ENCODE measurements at regions not wholly inside any gene's neighbourhood (a gene's known extent, or its start where the extent isn't known, plus 50 kb on each side); places are given as distances from the start of the nearest gene placed in this dataset.

DNA sequence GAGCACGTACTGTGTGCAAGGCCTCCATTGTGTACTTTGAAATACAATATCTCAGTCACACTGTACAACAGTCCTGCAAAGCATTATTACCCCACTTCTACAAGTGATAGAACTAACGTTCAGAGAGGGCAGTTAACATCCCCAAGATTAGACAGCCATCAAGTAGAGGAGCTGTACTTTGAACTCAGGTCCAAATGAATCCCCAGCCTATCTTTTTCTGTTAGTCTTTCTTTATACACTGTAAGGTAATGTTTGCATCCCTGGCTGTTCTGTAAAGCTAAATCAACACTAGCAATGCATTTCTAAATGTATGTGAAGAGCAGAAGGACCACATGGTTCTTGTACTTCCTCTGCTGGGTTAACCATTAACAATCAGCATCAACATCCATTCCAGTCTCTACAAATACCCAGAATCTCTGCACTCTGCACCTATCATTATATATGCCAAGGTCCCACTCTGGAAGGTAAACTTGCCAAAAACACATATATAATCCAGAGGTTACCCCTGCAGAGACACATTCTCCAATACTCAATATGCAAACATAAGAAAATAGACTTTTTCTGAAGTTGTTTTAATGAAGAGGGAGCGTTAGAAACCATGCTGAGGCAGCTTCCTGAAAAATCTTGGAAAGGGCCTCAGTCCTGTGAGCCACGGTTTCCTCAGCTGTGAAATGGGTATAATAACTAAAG lies 182.3 kb downstream of the MZT1 start:
- no peak overlapping the region for H3K9ac ChIP-seq (ENCODE audit: low read depth, low read length)
- H3K4me3 ChIP-seq (ENCODE audit: low read length), result no peak overlapping the region
- H3K4me1 ChIP-seq (ENCODE audit: insufficient read depth, low read length), result no peaks in the 10 kb centered on the region
- H3K27me3 ChIP-seq (ENCODE audit: insufficient read depth, low read length), result peaks cover 26% of the 10 kb centered on the region; the same call in 1 of the 2 replicates
- no peaks in the 10 kb centered on the region for H3K9me3 ChIP-seq (ENCODE audit: insufficient read depth, low read depth, low read length)
- H3K36me3 ChIP-seq (ENCODE audit: insufficient read depth, low read depth, low read length), result no peaks in the 10 kb centered on the region
- no peak overlapping the region for H3K27ac ChIP-seq (ENCODE audit: low read length)

- no peak overlapping the region for H3K9ac ChIP-seq (ENCODE audit: low read depth, low read length)
- H3K36me3 ChIP-seq (ENCODE audit: insufficient read depth, low read depth, low read length), result no peaks in the 10 kb centered on the region
- peaks cover 34% of the 10 kb centered on the region; the same call in 1 of the 2 replicates for H3K27me3 ChIP-seq (ENCODE audit: insufficient read depth, low read length)
- H3K4me1 ChIP-seq (ENCODE audit: insufficient read depth, low read length), result no peaks in the 10 kb centered on the region
- H3K9me3 ChIP-seq (ENCODE audit: insufficient read depth, low read depth, low read length), result no peaks in the 10 kb centered on the region
- H3K4me3 ChIP-seq (ENCODE audit: low read length), result no peak overlapping the region
- no peak overlapping the region for H3K27ac ChIP-seq (ENCODE audit: low read length)
These were observed 183.4 kb downstream of the MZT1 start for GRCh38 chr13:72544042-72544441.

DNA sequence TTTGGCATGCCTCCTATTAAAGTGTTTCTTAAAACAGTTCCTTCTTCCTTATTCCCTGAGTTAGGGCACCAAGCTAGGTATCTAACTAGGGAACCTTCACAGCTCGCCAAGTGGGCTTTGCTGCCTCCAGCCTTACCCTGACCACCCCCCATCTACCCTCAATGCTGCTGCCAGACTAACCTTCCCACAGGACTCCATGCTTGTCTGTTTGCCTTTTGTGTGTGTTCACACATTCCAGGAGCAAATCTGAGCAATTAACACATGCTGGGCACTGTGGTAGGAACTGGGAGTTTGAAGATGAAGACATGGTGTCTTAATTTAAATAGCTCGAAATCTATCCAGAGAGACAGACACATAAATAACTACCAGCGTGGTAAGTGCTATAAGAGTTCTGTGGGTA lies 185.2 kb downstream of the MZT1 start:
- Histone ChIP-seq H3K27me3 (ENCODE audit: insufficient read depth, low read length) (peaks cover 52% of the 10 kb centered on the region; the same call in 1 of the 2 replicates), H3K9me3 (ENCODE audit: insufficient read depth, low read depth, low read length) (no peaks in the 10 kb centered on the region), H3K4me3 (ENCODE audit: low read length) (no peak overlapping the region), H3K36me3 (ENCODE audit: insufficient read depth, low read depth, low read length) (no peaks in the 10 kb centered on the region), H3K27ac (ENCODE audit: low read length) (no peak overlapping the region), H3K4me1 (ENCODE audit: insufficient read depth, low read length) (no peaks in the 10 kb centered on the region), H3K9ac (ENCODE audit: low read depth, low read length) (no peak overlapping the region)

DNA sequence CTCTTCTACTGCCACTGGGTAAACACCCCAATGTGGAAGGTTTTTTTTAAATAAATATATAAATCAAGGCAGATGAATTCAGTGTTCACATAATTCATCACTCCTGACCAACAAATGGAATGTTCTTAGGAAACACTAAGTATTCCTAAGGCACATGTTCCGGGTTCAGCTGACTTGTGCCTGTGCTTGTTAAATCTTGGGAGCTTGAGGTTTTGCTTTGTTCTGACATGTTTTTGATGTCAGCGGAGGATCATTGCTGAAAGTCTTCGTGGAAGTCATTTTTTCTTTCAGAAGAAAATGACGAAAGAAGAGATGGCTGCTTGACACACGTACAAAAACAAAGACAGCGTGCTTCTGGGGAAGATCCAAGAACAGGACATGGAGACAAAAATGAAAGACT lies 185.8 kb downstream of the MZT1 start:
- Histone ChIP-seq H3K4me3 (ENCODE audit: low read length) (no peak overlapping the region), H3K4me1 (ENCODE audit: insufficient read depth, low read length) (no peaks in the 10 kb centered on the region), H3K36me3 (ENCODE audit: insufficient read depth, low read depth, low read length) (no peaks in the 10 kb centered on the region), H3K9ac (ENCODE audit: low read depth, low read length) (no peak overlapping the region), H3K9me3 (ENCODE audit: insufficient read depth, low read depth, low read length) (no peaks in the 10 kb centered on the region), H3K27me3 (ENCODE audit: insufficient read depth, low read length) (peaks cover 57% of the 10 kb centered on the region; the same call in 1 of the 2 replicates), H3K27ac (ENCODE audit: low read length) (no peak overlapping the region)

GRCh38 chr13:72540881-72541280 lies 186.5 kb downstream of the MZT1 start:
- Histone ChIP-seq H3K27me3 (ENCODE audit: insufficient read depth, low read length) (peaks cover 63% of the 10 kb centered on the region; the same call in 1 of the 2 replicates), H3K27ac (ENCODE audit: low read length) (no peak overlapping the region), H3K36me3 (ENCODE audit: insufficient read depth, low read depth, low read length) (no peaks in the 10 kb centered on the region), H3K9me3 (ENCODE audit: insufficient read depth, low read depth, low read length) (no peaks in the 10 kb centered on the region), H3K4me1 (ENCODE audit: insufficient read depth, low read length) (no peaks in the 10 kb centered on the region), H3K4me3 (ENCODE audit: low read length) (no peak overlapping the region), H3K9ac (ENCODE audit: low read depth, low read length) (no peak overlapping the region)

DNA sequence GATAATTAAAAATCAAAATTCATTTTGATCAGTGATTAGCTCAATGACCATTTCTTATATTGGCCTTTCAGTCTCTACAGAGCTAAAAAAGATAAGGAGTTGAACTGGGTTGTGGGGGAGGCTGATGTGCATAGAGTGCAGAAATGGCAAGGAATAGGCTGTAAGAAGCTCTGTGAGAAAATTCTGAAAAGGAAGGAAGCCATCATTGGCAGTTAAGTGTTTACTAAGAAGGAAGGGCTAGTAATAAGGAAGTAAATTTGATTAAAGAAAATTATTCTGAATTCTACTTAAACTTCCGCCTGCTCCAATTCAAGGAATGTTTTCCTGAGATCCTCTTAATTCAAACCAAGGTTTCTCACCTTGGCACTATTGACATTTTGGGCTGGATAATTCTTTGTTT lies 187.5 kb downstream of the MZT1 start:
- H3K27ac ChIP-seq (ENCODE audit: low read length), result no peak overlapping the region
- H3K27me3 ChIP-seq (ENCODE audit: insufficient read depth, low read length), result peaks cover 63% of the 10 kb centered on the region; the same call in 1 of the 2 replicates
- no peak overlapping the region for H3K9ac ChIP-seq (ENCODE audit: low read depth, low read length)
- peaks cover 1% of the 10 kb centered on the region; the same call in 1 of the 2 replicates for H3K4me1 ChIP-seq (ENCODE audit: insufficient read depth, low read length)
- no peaks in the 10 kb centered on the region for H3K9me3 ChIP-seq (ENCODE audit: insufficient read depth, low read depth, low read length)
- H3K36me3 ChIP-seq (ENCODE audit: insufficient read depth, low read depth, low read length), result no peaks in the 10 kb centered on the region
- no peak overlapping the region for H3K4me3 ChIP-seq (ENCODE audit: low read length)

- Histone ChIP-seq H3K27ac (ENCODE audit: low read length) (no peak overlapping the region), H3K9me3 (ENCODE audit: insufficient read depth, low read depth, low read length) (no peaks in the 10 kb centered on the region), H3K4me3 (ENCODE audit: low read length) (no peak overlapping the region), H3K27me3 (ENCODE audit: insufficient read depth, low read length) (peaks cover 57% of the 10 kb centered on the region; the same call in 1 of the 2 replicates), H3K4me1 (ENCODE audit: insufficient read depth, low read length) (peaks cover 2% of the 10 kb centered on the region; the same call in 1 of the 2 replicates), H3K9ac (ENCODE audit: low read depth, low read length) (no peak overlapping the region), H3K36me3 (ENCODE audit: insufficient read depth, low read depth, low read length) (no peaks in the 10 kb centered on the region)
These were observed 189.6 kb downstream of the MZT1 start for GRCh38 chr13:72537782-72538181.

- H3K4me1 ChIP-seq (ENCODE audit: insufficient read depth, low read length), result peaks cover 2% of the 10 kb centered on the region; the same call in 1 of the 2 replicates
- H3K27ac ChIP-seq (ENCODE audit: low read length), result no peak overlapping the region
- H3K4me3 ChIP-seq (ENCODE audit: low read length), result no peak overlapping the region
- no peaks in the 10 kb centered on the region for H3K36me3 ChIP-seq (ENCODE audit: insufficient read depth, low read depth, low read length)
- H3K9me3 ChIP-seq (ENCODE audit: insufficient read depth, low read depth, low read length), result no peaks in the 10 kb centered on the region
- H3K27me3 ChIP-seq (ENCODE audit: insufficient read depth, low read length), result peaks cover 53% of the 10 kb centered on the region; the same call in 1 of the 2 replicates
- no peak overlapping the region for H3K9ac ChIP-seq (ENCODE audit: low read depth, low read length)
These were observed 190.0 kb downstream of the MZT1 start for GRCh38 chr13:72537395-72537780.

DNA sequence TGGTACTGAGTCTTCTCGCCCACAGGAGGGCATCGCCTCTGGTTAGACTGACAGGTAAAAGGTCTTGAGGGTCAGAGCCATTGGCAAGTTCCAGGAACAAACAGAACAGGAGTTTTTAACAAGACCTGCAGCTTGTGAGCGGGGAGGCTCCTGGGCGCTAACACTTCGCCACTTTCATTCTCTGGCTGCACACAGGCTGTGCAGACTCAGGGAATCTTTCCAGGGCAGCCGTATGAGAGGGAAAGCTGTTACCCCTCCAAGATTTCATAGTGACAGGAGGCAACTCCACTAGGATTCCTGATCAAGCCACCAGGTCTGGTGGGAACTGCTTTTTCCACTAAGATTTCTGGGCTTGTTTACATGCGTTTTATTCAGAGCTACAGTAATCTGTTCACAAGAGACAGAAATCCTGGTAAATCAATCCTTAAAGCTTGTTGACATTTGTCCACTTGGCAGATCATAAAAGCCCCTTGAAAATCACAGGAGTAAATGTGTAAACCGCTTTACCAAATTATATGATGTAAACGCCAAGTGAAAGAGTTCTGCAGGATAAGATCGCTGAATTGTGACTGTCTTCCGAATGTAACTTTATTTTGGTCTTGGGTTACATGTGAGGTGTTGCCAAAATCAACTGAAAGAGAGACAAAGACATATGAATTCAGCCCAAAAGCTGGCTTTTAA lies 190.6 kb downstream of the MZT1 start:
- Histone ChIP-seq H3K4me3 (ENCODE audit: low read length) (no peak overlapping the region), H3K27me3 (ENCODE audit: insufficient read depth, low read length) (peaks cover 51% of the 10 kb centered on the region; the same call in 1 of the 2 replicates), H3K9me3 (ENCODE audit: insufficient read depth, low read depth, low read length) (no peaks in the 10 kb centered on the region), H3K9ac (ENCODE audit: low read depth, low read length) (no peak overlapping the region), H3K36me3 (ENCODE audit: insufficient read depth, low read depth, low read length) (no peaks in the 10 kb centered on the region), H3K27ac (ENCODE audit: low read length) (no peak overlapping the region), H3K4me1 (ENCODE audit: insufficient read depth, low read length) (peaks cover 2% of the 10 kb centered on the region; the same call in 1 of the 2 replicates)

GRCh38 chr13:72534951-72535640 lies 192.3 kb downstream of the MZT1 start:
- Histone ChIP-seq H3K9me3 (ENCODE audit: insufficient read depth, low read depth, low read length) (no peaks in the 10 kb centered on the region), H3K4me3 (ENCODE audit: low read length) (no peak overlapping the region), H3K4me1 (ENCODE audit: insufficient read depth, low read length) (peaks cover 2% of the 10 kb centered on the region; the same call in 1 of the 2 replicates), H3K27ac (ENCODE audit: low read length) (no peak overlapping the region), H3K9ac (ENCODE audit: low read depth, low read length) (no peak overlapping the region), H3K36me3 (ENCODE audit: insufficient read depth, low read depth, low read length) (no peaks in the 10 kb centered on the region), H3K27me3 (ENCODE audit: insufficient read depth, low read length) (peaks cover 51% of the 10 kb centered on the region; the same call in 1 of the 2 replicates)

DNA sequence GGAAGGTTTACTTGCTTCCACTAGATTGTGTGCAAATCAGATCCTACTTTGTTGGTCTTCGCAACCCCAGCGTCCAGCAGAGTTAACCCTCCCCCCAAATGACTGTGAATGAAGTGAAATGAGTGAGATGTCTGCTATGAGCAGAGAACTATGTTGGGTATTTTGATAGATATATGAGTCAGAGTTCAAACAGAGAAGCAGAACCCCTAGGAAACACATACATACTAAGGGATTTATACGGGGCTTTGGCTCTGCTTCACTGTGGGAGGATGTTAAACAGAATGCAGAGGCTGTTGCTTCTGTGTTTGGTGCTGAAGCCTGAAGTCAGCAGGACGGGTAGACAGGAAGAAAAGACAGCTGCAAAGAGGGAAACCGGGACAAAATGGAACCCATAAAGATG lies 197.0 kb downstream of the MZT1 start:
- H3K36me3 ChIP-seq (ENCODE audit: insufficient read depth, low read depth, low read length), result no peaks in the 10 kb centered on the region
- no peak overlapping the region for H3K27ac ChIP-seq (ENCODE audit: low read length)
- H3K4me1 ChIP-seq (ENCODE audit: insufficient read depth, low read length), result peaks cover 2% of the 10 kb centered on the region; the same call in 1 of the 2 replicates
- no peak overlapping the region for H3K4me3 ChIP-seq (ENCODE audit: low read length)
- H3K27me3 ChIP-seq (ENCODE audit: insufficient read depth, low read length), result peaks cover 26% of the 10 kb centered on the region; the same call in 1 of the 2 replicates
- no peaks in the 10 kb centered on the region for H3K9me3 ChIP-seq (ENCODE audit: insufficient read depth, low read depth, low read length)
- H3K9ac ChIP-seq (ENCODE audit: low read depth, low read length), result no peak overlapping the region
